ENCODE measurements at regions not wholly inside any gene's neighbourhood (a gene's known extent, or its start where the extent isn't known, plus 50 kb on each side); places are given as distances from the start of the nearest gene placed in this dataset.

DNA sequence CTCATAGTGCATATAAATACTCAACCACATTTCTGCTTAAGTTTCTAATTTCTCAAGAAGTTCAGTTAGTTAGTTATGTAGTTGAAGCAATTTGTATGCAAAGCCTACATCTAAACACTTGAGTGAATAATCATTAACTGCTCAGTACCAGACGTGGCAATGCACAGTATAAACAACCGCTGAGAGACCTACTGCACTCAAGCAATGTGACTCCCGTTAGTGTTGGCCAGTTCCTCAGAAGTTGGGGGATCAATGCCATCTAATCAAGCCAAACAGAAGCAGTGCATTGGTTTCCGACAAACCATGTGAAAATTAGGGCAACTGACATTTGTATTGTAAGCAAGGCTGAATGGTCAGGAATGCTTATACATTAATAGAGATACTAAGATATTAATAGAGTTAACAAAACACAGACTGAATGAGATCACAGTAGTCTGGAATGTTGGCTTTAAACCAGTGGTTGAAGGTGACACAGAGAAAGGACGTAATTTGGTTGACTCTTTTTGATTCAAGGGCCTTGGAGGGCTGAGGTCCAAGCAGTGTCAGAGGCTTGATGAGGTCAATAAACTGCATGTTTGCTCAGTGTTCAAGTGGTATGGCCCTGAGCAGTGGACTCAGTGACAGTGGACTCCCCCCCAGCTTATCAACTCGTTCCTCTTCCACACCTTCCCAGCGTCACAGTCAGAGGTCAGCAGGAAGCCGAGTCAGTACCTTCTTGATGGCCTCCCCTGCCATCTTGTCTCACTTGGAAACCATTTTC lies 255.5 kb downstream of the CTH start:
- no peak for TF ChIP-seq NFXL1 (CRISPR knock-in tag; IDR thresholded peaks at IDR 0.05)
- TF ChIP-seq, protein P1, sequence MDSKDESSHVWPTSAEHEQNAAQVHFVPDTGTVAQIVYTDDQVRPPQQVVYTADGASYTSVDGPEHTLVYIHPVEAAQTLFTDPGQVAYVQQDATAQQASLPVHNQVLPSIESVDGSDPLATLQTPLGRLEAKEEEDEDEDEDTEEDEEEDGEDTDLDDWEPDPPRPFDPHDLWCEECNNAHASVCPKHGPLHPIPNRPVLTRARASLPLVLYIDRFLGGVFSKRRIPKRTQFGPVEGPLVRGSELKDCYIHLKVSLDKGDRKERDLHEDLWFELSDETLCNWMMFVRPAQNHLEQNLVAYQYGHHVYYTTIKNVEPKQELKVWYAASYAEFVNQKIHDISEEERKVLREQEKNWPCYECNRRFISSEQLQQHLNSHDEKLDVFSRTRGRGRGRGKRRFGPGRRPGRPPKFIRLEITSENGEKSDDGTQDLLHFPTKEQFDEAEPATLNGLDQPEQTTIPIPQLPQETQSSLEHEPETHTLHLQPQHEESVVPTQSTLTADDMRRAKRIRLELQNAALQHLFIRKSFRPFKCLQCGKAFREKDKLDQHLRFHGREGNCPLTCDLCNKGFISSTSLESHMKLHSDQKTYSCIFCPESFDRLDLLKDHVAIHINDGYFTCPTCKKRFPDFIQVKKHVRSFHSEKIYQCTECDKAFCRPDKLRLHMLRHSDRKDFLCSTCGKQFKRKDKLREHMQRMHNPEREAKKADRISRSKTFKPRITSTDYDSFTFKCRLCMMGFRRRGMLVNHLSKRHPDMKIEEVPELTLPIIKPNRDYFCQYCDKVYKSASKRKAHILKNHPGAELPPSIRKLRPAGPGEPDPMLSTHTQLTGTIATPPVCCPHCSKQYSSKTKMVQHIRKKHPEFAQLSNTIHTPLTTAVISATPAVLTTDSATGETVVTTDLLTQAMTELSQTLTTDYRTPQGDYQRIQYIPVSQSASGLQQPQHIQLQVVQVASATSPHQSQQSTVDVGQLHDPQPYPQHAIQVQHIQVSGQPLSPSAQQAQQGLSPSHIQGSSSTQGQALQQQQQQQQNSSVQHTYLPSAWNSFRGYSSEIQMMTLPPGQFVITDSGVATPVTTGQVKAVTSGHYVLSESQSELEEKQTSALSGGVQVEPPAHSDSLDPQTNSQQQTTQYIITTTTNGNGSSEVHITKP (IDR thresholded peaks at IDR 0.05; ENCODE audit: partially characterized antibody): peak; percentile 92
- TF ChIP-seq, protein P2, sequence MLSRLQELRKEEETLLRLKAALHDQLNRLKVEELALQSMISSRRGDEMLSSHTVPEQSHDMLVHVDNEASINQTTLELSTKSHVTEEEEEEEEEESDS (CRISPR knock-in tag; IDR thresholded peaks at IDR 0.05): no peak
- peak; percentile 32 for TF ChIP-seq CXXC5 (CRISPR knock-in tag; IDR thresholded peaks at IDR 0.05)
- TF ChIP-seq, protein P3, sequence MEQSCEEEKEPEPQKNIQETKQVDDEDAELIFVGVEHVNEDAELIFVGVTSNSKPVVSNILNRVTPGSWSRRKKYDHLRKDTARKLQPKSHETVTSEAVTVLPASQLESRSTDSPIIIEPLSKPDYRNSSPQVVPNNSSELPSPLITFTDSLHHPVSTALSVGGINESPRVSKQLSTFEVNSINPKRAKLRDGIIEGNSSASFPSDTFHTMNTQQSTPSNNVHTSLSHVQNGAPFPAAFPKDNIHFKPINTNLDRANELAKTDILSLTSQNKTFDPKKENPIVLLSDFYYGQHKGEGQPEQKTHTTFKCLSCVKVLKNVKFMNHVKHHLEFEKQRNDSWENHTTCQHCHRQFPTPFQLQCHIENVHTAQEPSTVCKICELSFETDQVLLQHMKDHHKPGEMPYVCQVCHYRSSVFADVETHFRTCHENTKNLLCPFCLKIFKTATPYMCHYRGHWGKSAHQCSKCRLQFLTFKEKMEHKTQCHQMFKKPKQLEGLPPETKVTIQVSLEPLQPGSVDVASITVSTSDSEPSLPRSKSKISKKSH (CRISPR knock-in tag; IDR thresholded peaks at IDR 0.05): no peak
- no peak for TF ChIP-seq HNRNPL (IDR thresholded peaks at IDR 0.05; ENCODE audit: low read depth, low read length)
- no peak for TF ChIP-seq SUPT5H (IDR thresholded peaks at IDR 0.05)
- TF ChIP-seq NR2C1 (IDR thresholded peaks at IDR 0.05): peak; percentile 47; the same call in 1 of the 2 replicates
- peak; percentile 46; the same call in 1 of the 2 replicates for TF ChIP-seq NR2C1 (tag; IDR thresholded peaks at IDR 0.05)
- peak; percentile 68; the same call in 1 of the 2 replicates for TF ChIP-seq DMBX1 (CRISPR knock-in tag; IDR thresholded peaks at IDR 0.05; ENCODE audit: borderline replicate concordance)
- peak in 2 of 3 experiments; percentile 37 to 80 for TF ChIP-seq YY1 (IDR thresholded peaks at IDR 0.05; ENCODE audit: borderline replicate concordance in 1 of 3, control insufficient read depth in 1 of 3, extremely low read depth in 1 of 3, insufficient read depth in 3 of 3, insufficient read length in 1 of 3, insufficient replicate concordance in 2 of 3, low read depth in 1 of 3, low read length in 2 of 3)
- Histone ChIP-seq H3K9me1 (ENCODE audit: control insufficient read depth, insufficient read depth, low read length) (no peaks in the 10 kb centered on the region), H3K27ac (ENCODE audit: extremely low read depth, low read depth, low read length) (peak overlapping the region; percentile 45; the same call in 1 of the 3 replicates), H3K79me2 (ENCODE audit: control insufficient read depth, insufficient read depth, low read length) (no peaks in the 10 kb centered on the region), H2AFZ (ENCODE audit: low read depth, low read length) (peak overlapping the region; percentile 91), H3K9ac (ENCODE audit: insufficient read depth in 1 of 2, low read depth in 2 of 2, low read length in 2 of 2) (no peak overlapping the region), H4K20me1 (replicated peaks; ENCODE audit: control insufficient read depth, insufficient read depth, low read length) (no peaks in the 10 kb centered on the region), H3K9me3 (replicated peaks; ENCODE audit: control insufficient read depth, insufficient read depth, low read depth, low read length) (0 out of 2 replicates have a peak, but pooled peaks cover 2% of the 10 kb centered on the region), H3K36me3 (ENCODE audit: control insufficient read depth, insufficient read depth, low read length) (no peaks in the 10 kb centered on the region), H3K4me1 (replicated peaks in 1 of 2; ENCODE audit: control insufficient read depth in 2 of 2, insufficient read depth in 2 of 2, low read length in 2 of 2) (peaks cover 0 to 7% of the 10 kb centered on the region in 2 experiments; a peak in 2 of 5 replicates), H3K4me2 (ENCODE audit: insufficient read depth, low read length) (no peak overlapping the region), H3K27me3 (ENCODE audit: control insufficient read depth in 2 of 2, insufficient read depth in 2 of 2, low read length in 2 of 2) (no peaks in the 10 kb centered on the region), H3K4me3 (no peak overlapping the region)
- intact Hi-C loops (cut with micrococcal nuclease): no loop called here
- FAIRE-seq (peak; percentile 72), DNase-seq (ENCODE audit: extremely low read depth in 1 of 4, low spot score in 3 of 4) (peak in 3 of 4 experiments; percentile 13 to 58 (median 44)), ATAC-seq (peak; percentile 84)
- CTCF ChIA-PET (ENCODE audit: low intra/inter-chr PET ratio): no interaction called here
- in situ Hi-C loops (cut with MboI): no loop called here
- WGBS (ENCODE audit: insufficient coverage, low coverage, missing lambda C conversion rate): 53% methylated on average over 8 of the region's 8 CpGs
- POLR2A ChIA-PET: no interaction called here
- no TSS peak for BruUV-seq (replicated peaks)

Data from K562 (cell line).